RCC 7860 (cell line): ENCODE measurements at regions not wholly inside any gene's neighbourhood (a gene's known extent, or its start where the extent isn't known, plus 50 kb on each side); places are given as distances from the start of the nearest gene placed in this dataset.

ENCODE experiments used
- DNase-seq: peaks from one replicate; pipeline ENCODE4 v3.0.0-alpha.2; 2015; ENCODE audit warnings: low spot score
- FAIRE-seq: peaks from 2 replicates; lab custom pipeline; 2012; peaks lifted over from hg19 to GRCh38; lab: Jason Lieb, UNC

- FAIRE-seq, result no peak
Observed at GRCh38 chr5:61263072-61263471, 69.0 kb upstream of the ZSWIM6 start.

GRCh38 chr5:61263561-61264272 is 68.3 kb upstream of the ZSWIM6 start:
- FAIRE-seq, result no peak
- no peak for DNase-seq

More at GRCh38 chr5:61263072-61263471, 69.0 kb upstream of the ZSWIM6 start:
- no peak for DNase-seq

- no peak for DNase-seq
- no peak for FAIRE-seq
Observed at GRCh38 chr5:61264273-61264661, 67.8 kb upstream of the ZSWIM6 start.

GRCh38 chr5:61267116-61267515 is 64.9 kb upstream of the ZSWIM6 start:
- FAIRE-seq, result no peak

GRCh38 chr5:61268871-61269270 is 63.2 kb upstream of the ZSWIM6 start:
- DNase-seq, result no peak
- no peak for FAIRE-seq

More at GRCh38 chr5:61267116-61267515, 64.9 kb upstream of the ZSWIM6 start:
- DNase-seq, result no peak

GRCh38 chr5:61270510-61271165 is 61.4 kb upstream of the ZSWIM6 start:
- no peak for DNase-seq
- FAIRE-seq, result no peak

- DNase-seq, result no peak
- no peak for FAIRE-seq
Observed at GRCh38 chr5:61272688-61273087, 59.4 kb upstream of the ZSWIM6 start.

GRCh38 chr5:61273279-61273975 is 58.6 kb upstream of the ZSWIM6 start:
- FAIRE-seq (no peak), DNase-seq (no peak)

GRCh38 chr5:61274511-61274911 is 57.5 kb upstream of the ZSWIM6 start:
- FAIRE-seq (no peak), DNase-seq (no peak)

GRCh38 chr5:61275841-61276240 is 56.2 kb upstream of the ZSWIM6 start:
- FAIRE-seq (no peak), DNase-seq (peak; percentile 26)

- FAIRE-seq (no peak), DNase-seq (no peak)
Observed at GRCh38 chr5:61277190-61277589, 54.9 kb upstream of the ZSWIM6 start.

GRCh38 chr5:61277781-61278180 is 54.3 kb upstream of the ZSWIM6 start:
- FAIRE-seq (no peak), DNase-seq (no peak)

GRCh38 chr5:61279725-61280124 is 52.3 kb upstream of the ZSWIM6 start:
- DNase-seq (no peak), FAIRE-seq (no peak)

GRCh38 chr5:61280205-61280604 is 51.9 kb upstream of the ZSWIM6 start:
- FAIRE-seq (peak; percentile 75), DNase-seq (peak; percentile 57)

GRCh38 chr5:61280761-61281427 is 51.2 kb upstream of the ZSWIM6 start:
- FAIRE-seq (no peak), DNase-seq (peak; percentile 6)

GRCh38 chr5:61281686-61282085 is 50.4 kb upstream of the ZSWIM6 start:
- DNase-seq (no peak), FAIRE-seq (no peak)
